ENCODE measurements at regions not wholly inside any gene's neighbourhood (a gene's known extent, or its start where the extent isn't known, plus 50 kb on each side); places are given as distances from the start of the nearest gene placed in this dataset.
"Not testable (repeated sequence)": the region's sequence is repeated elsewhere in the genome, so short reads cannot be mapped to it uniquely, and the experiment has no call there.

GRCh38 chr2:239558661-239559060, 157.8 kb upstream of the HDAC4 start:
- no peak for DNase-seq

- DNase-seq = no peak
Measured at GRCh38 chr2:239557516-239557915, 156.7 kb upstream of the HDAC4 start.

- DNase-seq = no peak
Measured at GRCh38 chr2:239555571-239555905, 154.7 kb upstream of the HDAC4 start.

GRCh38 chr2:239554766-239555570, 154.1 kb upstream of the HDAC4 start:
- no peak for DNase-seq

- DNase-seq = no peak
Measured at GRCh38 chr2:239553376-239554000, 152.7 kb upstream of the HDAC4 start.

GRCh38 chr2:239552213-239552926, 151.6 kb upstream of the HDAC4 start:
- DNase-seq = no peak

- DNase-seq = no peak
Measured at GRCh38 chr2:239551206-239551605, 150.4 kb upstream of the HDAC4 start.

GRCh38 chr2:239550357-239550756, 149.5 kb upstream of the HDAC4 start:
- DNase-seq = no peak

GRCh38 chr2:239549711-239550255, 149.0 kb upstream of the HDAC4 start:
- no peak for DNase-seq

- DNase-seq = no peak
Measured at GRCh38 chr2:239548965-239549595, 148.3 kb upstream of the HDAC4 start.

- no peak for DNase-seq
Measured at GRCh38 chr2:239548451-239548871, 147.6 kb upstream of the HDAC4 start.

GRCh38 chr2:239547140-239547539, 146.3 kb upstream of the HDAC4 start:
- DNase-seq = not testable (repeated sequence)

GRCh38 chr2:239546541-239546940, 145.7 kb upstream of the HDAC4 start:
- no peak for DNase-seq

- no peak for DNase-seq
Measured at GRCh38 chr2:239545741-239546392, 145.0 kb upstream of the HDAC4 start.

GRCh38 chr2:239544918-239545465, 144.2 kb upstream of the HDAC4 start:
- no peak for DNase-seq

GRCh38 chr2:239544143-239544917, 143.5 kb upstream of the HDAC4 start:
- DNase-seq = no peak

- no peak for DNase-seq
Measured at GRCh38 chr2:239543702-239544101, 142.9 kb upstream of the HDAC4 start.

- DNase-seq = no peak
Measured at GRCh38 chr2:239540174-239540573, 139.4 kb upstream of the HDAC4 start.

- no peak for DNase-seq
Measured at GRCh38 chr2:239539776-239540100, 138.9 kb upstream of the HDAC4 start.

GRCh38 chr2:239539083-239539775, 138.4 kb upstream of the HDAC4 start:
- no peak for DNase-seq
